Lower lobe of right lung (tissue), 2 donors: ENCODE measurements at regions not wholly inside any gene's neighbourhood (a gene's known extent, or its start where the extent isn't known, plus 50 kb on each side); places are given as distances from the start of the nearest gene placed in this dataset.

Source experiments
- ATAC-seq, 2 donors: fragments of 200-7000 bp; cut with Tn5 transposase; one replicate each; pipeline ENCODE4 v1.9.1; 2020 to 2022; ENCODE audit warnings: mild to moderate bottlenecking in 2 of 2, moderate library complexity in 2 of 2
- DNase-seq: peaks from one replicate; pipeline ENCODE4 v3.0.0-alpha.2; 2020
- H3K27ac ChIP-seq: fragments of 200-600 bp; one replicate; pipeline ENCODE4 v1.8.0; 2022
- H3K27me3 ChIP-seq: fragments of 200-600 bp; one replicate; pipeline ENCODE4 v1.8.0; 2022; ENCODE audit warnings: low read depth
- H3K36me3 ChIP-seq: fragments of 200-600 bp; one replicate; pipeline ENCODE4 v1.8.0; 2022; ENCODE audit warnings: mild to moderate bottlenecking
- H3K4me1 ChIP-seq: fragments of 200-600 bp; one replicate; pipeline ENCODE4 v1.8.0; 2022
- H3K4me3 ChIP-seq: fragments of 200-600 bp; one replicate; pipeline ENCODE4 v1.8.0; 2022; ENCODE audit warnings: mild to moderate bottlenecking
- H3K9me3 ChIP-seq: fragments of 200-600 bp; one replicate; pipeline ENCODE4 v1.8.0; 2022
- intact Hi-C: fragments of 100-400 bp; cut with DNase I; formaldehyde crosslinking; loops from one replicate; pipeline ENCODE4 v1.11.0; 2022
- TF ChIP-seq, protein P1 (sequence below): fragments of 200-600 bp; IDR thresholded peaks from one replicate; pipeline ENCODE4 v1.8.0; 2022; ENCODE audit warnings: antibody characterized with exemption, mild to moderate bottlenecking
- donor health status: DM: no; HTN: yes; CAD: no; lungs with severe emphysema.

DNA sequence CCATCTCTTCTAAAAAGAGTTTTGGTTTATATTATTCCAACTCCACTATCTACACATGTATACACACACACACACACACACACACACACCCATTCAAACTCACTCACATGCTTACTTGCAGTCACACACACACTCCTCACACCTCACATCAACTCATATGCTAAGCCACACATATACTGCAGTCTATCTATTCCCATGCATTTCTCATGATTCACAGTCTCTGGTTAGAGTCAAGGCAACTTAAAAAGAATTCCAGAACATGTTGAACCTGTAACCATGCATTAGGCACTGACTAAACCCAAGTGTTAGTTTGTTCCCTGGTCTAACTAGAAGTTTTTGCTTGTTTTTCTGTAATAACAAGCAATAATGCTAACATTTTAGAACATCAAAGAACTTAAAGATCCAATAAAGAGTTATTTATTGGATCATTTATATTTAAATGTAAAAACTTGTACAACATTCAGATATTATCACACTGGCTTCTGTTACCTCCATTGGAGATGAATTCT lies 931.1 kb downstream of the PLA2G4A start:
- TF ChIP-seq, protein P1, sequence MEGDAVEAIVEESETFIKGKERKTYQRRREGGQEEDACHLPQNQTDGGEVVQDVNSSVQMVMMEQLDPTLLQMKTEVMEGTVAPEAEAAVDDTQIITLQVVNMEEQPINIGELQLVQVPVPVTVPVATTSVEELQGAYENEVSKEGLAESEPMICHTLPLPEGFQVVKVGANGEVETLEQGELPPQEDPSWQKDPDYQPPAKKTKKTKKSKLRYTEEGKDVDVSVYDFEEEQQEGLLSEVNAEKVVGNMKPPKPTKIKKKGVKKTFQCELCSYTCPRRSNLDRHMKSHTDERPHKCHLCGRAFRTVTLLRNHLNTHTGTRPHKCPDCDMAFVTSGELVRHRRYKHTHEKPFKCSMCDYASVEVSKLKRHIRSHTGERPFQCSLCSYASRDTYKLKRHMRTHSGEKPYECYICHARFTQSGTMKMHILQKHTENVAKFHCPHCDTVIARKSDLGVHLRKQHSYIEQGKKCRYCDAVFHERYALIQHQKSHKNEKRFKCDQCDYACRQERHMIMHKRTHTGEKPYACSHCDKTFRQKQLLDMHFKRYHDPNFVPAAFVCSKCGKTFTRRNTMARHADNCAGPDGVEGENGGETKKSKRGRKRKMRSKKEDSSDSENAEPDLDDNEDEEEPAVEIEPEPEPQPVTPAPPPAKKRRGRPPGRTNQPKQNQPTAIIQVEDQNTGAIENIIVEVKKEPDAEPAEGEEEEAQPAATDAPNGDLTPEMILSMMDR: no peak
- no peaks in the 10 kb centered on the region for H3K27me3 ChIP-seq
- H3K9me3 ChIP-seq: no peaks in the 10 kb centered on the region
- DNase-seq: no peak
- no peak overlapping the region for H3K27ac ChIP-seq
- H3K4me3 ChIP-seq: no peak overlapping the region
- intact Hi-C loops: no loop called here
- no peaks in the 10 kb centered on the region for H3K36me3 ChIP-seq
- H3K4me1 ChIP-seq: no peaks in the 10 kb centered on the region
- no peak for ATAC-seq

DNA sequence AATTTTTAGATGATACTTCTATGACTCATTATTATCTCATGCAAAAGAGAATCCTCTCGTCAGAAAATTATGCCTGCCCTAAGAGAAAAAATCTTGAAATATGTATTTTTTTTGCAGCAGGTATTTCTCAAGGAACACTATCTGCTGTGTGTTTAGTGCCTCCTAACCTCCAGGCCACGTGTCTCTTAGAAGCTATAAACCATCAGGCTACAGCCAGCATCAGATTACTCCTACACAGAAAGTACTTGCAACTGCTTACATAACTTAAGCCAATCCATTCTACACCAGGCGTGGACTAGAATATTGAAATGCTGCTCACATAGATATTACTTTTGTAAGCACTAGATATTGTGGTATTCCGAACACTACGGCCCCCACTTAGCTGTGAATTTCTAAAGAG lies 933.4 kb downstream of the PLA2G4A start:
- Histone ChIP-seq H3K27me3 (no peaks in the 10 kb centered on the region), H3K4me1 (no peaks in the 10 kb centered on the region), H3K36me3 (no peaks in the 10 kb centered on the region), H3K4me3 (no peak overlapping the region), H3K27ac (no peak overlapping the region), H3K9me3 (no peaks in the 10 kb centered on the region)
- intact Hi-C loops: no loop called here
- no peak for ATAC-seq
- DNase-seq: no peak
- TF ChIP-seq, protein P1: no peak

DNA sequence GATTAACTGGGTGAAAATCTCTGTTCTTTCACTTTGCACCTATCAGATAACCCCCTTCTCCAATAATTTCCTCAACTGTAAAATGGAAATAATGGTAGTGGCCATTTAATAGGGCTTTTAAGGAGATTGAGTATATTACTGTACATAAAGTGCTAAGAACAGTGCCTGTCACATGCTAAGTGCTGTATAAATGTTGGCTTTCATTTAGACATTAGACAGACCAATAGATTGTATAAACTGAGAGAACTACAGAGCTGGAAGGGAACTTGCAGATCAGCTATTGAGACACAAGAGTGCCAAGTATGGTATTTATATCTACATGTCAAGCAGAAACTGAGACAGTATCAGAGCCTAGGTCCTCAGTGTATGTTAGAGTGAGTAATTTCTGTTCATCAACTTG lies 934.7 kb downstream of the PLA2G4A start:
- no peaks in the 10 kb centered on the region for H3K9me3 ChIP-seq
- no peaks in the 10 kb centered on the region for H3K4me1 ChIP-seq
- H3K4me3 ChIP-seq: no peak overlapping the region
- ATAC-seq (no peak), DNase-seq (no peak)
- TF ChIP-seq, protein P1: no peak
- H3K27me3 ChIP-seq: no peaks in the 10 kb centered on the region
- H3K36me3 ChIP-seq: no peaks in the 10 kb centered on the region
- no peak overlapping the region for H3K27ac ChIP-seq
- intact Hi-C loops: no loop called here

DNA sequence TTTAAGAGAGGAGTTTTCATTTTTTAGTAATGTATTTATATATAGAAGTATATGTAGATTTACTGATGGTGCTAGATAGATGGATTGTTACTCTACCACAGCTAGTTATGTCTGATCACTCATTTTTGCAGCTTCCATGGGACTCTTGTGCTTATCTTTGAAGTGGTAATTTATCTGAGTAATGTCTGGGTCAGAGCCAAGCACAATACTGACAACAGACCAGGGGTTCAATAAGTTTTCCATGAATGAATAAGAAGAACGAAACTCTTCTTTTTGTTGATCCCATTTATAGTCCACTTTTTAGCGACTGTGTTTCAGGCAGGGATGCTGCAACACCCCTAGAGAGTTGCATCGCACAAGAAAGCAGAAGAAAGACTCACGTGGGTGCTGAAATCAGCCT lies 935.2 kb downstream of the PLA2G4A start:
- no peak for ATAC-seq
- TF ChIP-seq, protein P1: no peak
- intact Hi-C loops: no loop called here
- H3K4me1 ChIP-seq: no peaks in the 10 kb centered on the region
- no peaks in the 10 kb centered on the region for H3K9me3 ChIP-seq
- no peaks in the 10 kb centered on the region for H3K36me3 ChIP-seq
- H3K4me3 ChIP-seq: no peak overlapping the region
- DNase-seq: no peak
- no peaks in the 10 kb centered on the region for H3K27me3 ChIP-seq
- no peak overlapping the region for H3K27ac ChIP-seq

DNA sequence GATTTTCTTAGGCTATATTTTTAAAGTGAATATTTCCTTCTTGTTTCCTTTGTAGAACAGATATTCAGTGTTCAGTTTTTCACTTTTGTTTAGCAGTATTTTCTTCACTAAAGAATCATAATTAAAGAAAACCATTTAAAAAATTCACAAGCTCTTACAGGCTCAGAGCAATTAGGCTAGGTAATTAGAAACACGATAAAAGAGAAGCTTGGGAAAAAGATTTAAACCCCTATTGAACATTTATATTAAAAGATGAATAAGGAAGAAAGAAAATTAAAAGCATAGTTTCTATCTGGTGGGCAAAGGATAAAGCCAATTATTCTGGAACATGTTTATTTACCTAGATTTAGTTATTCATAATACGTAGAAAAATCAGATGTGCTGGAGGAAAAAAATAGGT lies 942.6 kb downstream of the PLA2G4A start:
- ATAC-seq (no peak), DNase-seq (no peak)
- Histone ChIP-seq H3K36me3 (no peaks in the 10 kb centered on the region), H3K9me3 (no peaks in the 10 kb centered on the region), H3K27me3 (no peaks in the 10 kb centered on the region), H3K4me3 (no peak overlapping the region), H3K4me1 (no peaks in the 10 kb centered on the region), H3K27ac (no peak overlapping the region)
- intact Hi-C loops: no loop called here
- TF ChIP-seq, protein P1: no peak

DNA sequence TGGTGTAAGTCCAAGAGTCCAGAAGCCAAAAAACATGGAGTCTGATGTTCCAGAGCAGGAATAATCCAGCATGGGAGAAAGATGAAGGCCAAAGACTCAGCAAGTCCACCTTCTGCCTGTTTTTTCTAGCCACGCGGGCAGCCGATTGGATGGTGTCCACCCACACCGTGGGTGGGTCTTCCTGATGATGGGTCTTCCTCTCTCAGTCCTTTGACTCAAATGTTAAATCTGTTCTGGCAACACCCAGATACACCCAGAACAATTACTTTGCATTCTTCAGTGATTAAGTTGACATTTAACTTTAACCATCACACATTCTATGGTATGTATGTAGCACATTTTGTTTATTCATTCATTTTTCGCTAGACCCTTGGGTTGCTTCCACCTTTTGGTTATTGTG lies 944.4 kb downstream of the PLA2G4A start:
- Histone ChIP-seq H3K27me3 (no peaks in the 10 kb centered on the region), H3K27ac (no peak overlapping the region), H3K9me3 (no peaks in the 10 kb centered on the region), H3K36me3 (no peaks in the 10 kb centered on the region), H3K4me1 (no peaks in the 10 kb centered on the region), H3K4me3 (no peak overlapping the region)
- DNase-seq (no peak), ATAC-seq (no peak)
- intact Hi-C loops: no loop called here
- TF ChIP-seq, protein P1: no peak
